HL-60 (cell line): ENCODE measurements at regions not wholly inside any gene's neighbourhood (a gene's known extent, or its start where the extent isn't known, plus 50 kb on each side); places are given as distances from the start of the nearest gene placed in this dataset.

Source experiments
- CTCF ChIP-seq: IDR thresholded peaks from one replicate; pipeline ENCODE4 v1.5.1; 2011; ENCODE audit warnings: low read length, control low read depth, inconsistent platforms; ENCODE audit not compliant: insufficient read depth
- GABPA ChIP-seq: IDR thresholded peaks from 2 replicates; pipeline ENCODE4 v1.6.1; 2012; ENCODE audit warnings: low read depth
- POLR2AphosphoS5 ChIP-seq: IDR thresholded peaks from 2 replicates; pipeline ENCODE4 v1.6.1; 2012; ENCODE audit warnings: low read depth

GRCh38 chr5:168086746-168087145 lies 204.7 kb upstream of the WWC1 start:
- TF ChIP-seq POLR2AphosphoS5 (no peak), CTCF (no peak), GABPA (no peak)
